ENCODE measurements at regions not wholly inside any gene's neighbourhood (a gene's known extent, or its start where the extent isn't known, plus 50 kb on each side); places are given as distances from the start of the nearest gene placed in this dataset.
"Not testable (repeated sequence)": the region's sequence is repeated elsewhere in the genome, so short reads cannot be mapped to it uniquely, and the experiment has no call there.

DNA sequence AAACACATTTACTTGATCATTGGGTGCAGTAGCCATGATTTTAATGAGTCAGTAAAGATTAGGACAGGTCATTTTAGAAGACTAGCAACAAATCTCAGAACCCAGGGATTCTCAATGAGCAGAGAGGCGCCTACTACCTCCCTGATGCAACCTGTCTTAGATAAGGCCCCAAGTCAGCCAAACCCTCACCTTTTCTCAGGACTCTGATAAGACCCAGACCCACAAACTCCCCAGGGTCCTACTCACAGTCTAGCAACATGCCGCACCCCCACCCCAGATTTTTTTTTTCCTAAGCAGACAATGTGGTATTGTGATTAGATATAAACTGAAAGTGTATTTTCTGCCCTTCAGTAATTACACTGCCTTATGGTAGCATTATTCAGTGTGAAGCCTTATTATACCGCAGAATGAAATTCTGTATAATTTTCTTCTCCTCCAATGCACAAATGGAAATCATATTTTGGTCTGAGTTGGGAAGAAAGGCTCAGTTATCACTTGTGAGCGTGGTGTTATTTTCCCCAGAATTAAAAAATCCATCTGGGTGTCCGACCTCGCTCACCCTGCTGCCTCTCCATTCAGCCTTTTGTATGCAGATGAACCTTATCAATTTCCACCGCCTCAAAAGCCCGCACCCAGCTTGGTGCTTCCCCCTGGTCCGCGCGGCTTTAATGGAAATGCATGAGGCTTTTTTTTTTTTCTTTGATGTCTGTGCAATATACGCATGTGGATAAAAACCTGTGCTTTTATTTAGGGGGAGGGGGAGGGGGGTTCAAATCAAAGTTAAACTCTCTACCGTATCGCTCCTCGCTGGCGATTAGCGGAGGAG, 122.0 kb upstream of the SOX14 start:
- DNase-seq: no peak

DNA sequence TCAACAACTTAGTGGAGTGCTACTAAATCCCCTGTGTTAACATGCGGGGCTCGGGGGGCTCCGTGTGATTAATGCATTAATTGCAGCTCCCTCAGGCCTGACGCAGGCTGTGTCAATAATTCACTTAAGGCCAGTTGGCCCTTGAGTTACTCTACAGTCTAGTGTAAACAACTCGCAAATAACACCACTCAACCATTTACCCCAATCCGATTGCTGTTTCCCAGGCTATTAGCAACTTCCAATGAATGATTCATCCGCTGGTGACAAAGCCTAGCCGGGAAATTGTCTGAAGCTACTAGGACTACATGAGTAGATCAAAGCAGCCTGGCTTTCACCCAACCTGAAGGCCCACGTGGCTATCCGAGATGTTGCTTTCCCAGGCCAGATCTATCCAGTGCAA, 121.3 kb upstream of the SOX14 start:
- DNase-seq: no peak

DNA sequence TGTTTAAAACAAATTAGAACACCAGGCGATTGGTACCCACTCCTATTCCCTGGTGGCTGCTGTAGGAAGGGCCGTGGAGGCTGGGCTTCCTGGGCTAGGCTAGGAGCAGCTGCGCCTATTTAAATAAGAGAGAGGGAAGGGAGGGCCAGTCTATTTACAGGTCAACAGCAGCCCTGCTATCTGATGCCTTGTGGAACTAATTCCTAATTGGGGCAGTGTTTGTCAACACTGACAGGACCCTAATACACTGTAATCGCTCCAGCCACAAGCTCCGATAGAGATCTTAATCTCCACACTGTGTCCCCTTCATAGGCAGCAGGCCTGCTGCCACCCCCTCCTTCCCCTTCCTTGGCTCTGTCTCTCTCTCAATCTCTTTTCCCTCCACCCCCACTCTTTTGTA, 116.9 kb upstream of the SOX14 start:
- no peak for DNase-seq

GRCh38 chr3:137669519-137670060, 94.5 kb upstream of the SOX14 start:
- no peak for DNase-seq

DNA sequence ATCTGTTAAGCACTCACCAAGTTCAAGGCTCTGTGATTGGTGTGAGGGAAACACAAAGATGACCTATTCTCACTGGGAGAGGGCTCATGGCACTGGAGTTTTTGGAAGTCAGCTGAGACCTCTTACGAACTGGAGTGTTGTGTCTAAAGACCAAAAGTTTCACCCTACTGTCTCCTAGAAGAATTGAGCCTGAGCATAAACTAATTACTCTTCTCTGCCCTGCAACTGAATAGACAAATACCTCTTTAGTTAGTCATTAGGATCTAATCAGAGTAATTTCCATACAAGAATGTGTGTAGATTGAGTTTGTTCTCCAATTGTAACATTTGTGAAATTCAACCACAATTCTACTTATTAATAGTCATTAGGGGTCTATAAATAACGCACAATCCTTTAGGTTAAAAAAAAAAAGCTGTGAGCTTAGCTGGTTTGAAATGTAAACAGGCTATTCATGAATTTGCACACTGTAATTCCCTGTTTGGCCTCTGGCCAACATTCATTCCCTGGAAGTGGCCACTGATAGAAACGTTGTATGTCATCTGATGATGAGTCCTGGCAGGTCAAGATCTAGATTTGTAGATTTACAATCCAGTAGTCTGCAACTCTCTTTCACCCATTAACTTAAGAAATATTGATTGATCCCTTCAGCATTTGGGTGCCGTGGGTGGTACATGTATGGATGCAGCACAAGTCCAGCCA, 76.8 kb upstream of the SOX14 start:
- no peak for DNase-seq

- DNase-seq: no peak
Measured at GRCh38 chr3:137692803-137693431, 71.2 kb upstream of the SOX14 start.

DNA sequence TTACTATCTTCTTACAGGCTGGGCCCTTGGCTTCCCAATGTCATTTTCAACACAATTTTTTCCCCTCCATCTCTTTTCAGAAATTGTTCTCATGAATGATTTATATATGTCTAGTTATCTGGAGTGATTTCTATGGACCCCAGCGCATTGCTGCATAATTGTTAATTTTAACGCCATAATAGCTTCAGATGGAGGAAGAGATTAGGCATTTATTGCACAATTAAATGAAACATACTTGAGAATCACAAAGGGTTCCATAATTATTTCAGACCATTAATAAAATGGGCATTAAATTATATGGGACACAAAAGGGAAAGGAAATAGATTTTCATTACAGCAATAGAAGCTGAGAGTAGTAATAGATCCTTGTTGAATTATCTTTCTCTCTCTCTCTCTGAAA, 70.3 kb upstream of the SOX14 start:
- DNase-seq: no peak

DNA sequence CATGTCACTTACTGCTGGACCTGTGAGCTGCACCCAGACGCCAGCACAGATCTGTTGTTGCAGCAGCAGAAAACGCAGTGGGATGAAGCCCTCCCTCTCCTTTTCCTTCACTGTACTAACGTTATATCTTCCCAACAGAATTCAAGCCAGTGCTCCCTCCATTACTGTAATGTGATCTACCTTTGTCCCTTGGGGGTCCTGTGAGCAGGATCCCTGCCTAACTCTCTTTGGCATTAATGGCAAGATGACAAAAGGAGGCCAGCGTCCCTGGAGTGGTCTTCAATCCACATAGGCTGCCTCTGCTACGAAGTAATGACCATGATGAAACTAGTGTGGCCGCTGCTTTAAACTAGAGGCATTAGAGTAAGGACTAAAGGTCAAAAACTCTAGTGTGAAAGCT, 69.3 kb upstream of the SOX14 start:
- DNase-seq: no peak

GRCh38 chr3:137695351-137695750, 68.8 kb upstream of the SOX14 start:
- no peak for DNase-seq

- no peak for DNase-seq
Measured at GRCh38 chr3:137709011-137709601, 55.0 kb upstream of the SOX14 start.

GRCh38 chr3:137713965-137714364, 50.1 kb upstream of the SOX14 start:
- DNase-seq: not testable (repeated sequence)

All from bone marrow (tissue), 2 donors.